ENCODE measurements at regions not wholly inside any gene's neighbourhood (a gene's known extent, or its start where the extent isn't known, plus 50 kb on each side); places are given as distances from the start of the nearest gene placed in this dataset.

- no peak for TF ChIP-seq CTCF (IDR thresholded peaks at IDR 0.05)
- TF ChIP-seq EP300 (IDR thresholded peaks at IDR 0.05) = no peak
Observed at GRCh38 chr12:47561746-47562145, 144.1 kb downstream of the RPAP3 start.

All from suprapubic skin (tissue), 3 donors.